T-cell (primary cell): ENCODE measurements at regions not wholly inside any gene's neighbourhood (a gene's known extent, or its start where the extent isn't known, plus 50 kb on each side); places are given as distances from the start of the nearest gene placed in this dataset.
A peak's percentile ranks its signal among the peaks of the same experiment; 100 is the strongest.

ENCODE experiments used
- ATAC-seq, 4 experiments: fragments of 200-7000 bp in 3 of 4; fragments of 150-1000 bp in 1 of 4; cut with Tn5 transposase; replicated peaks in 1 of 4; 1 replicate in 3 of 4; 2 replicates in 1 of 4; pipeline ENCODE4 v1.10.0; 2021; ENCODE audit warnings: moderate library complexity in 3 of 4, mild to moderate bottlenecking in 2 of 4, moderate number of reproducible peaks in 1 of 4
- CTCF ChIA-PET, 2 donors: fragments of 300-600 bp; sonication (Branson Sonifier 250); formaldehyde crosslinking; loops; one replicate each; lab custom pipeline; 2022; ENCODE audit warnings: antibody characterized with exemption in 2 of 2; lab: Charles Lee
- POLR2A ChIA-PET, 2 donors: fragments of 300-600 bp; sonication (Branson Sonifier 250); formaldehyde crosslinking; loops; one replicate each; lab custom pipeline; 2022; ENCODE audit warnings: antibody characterized with exemption in 2 of 2; lab: Charles Lee
- DNase-seq, 35 experiments: peaks; one replicate each; pipeline versions ENCODE4 v3.0.0 to v3.0.0-alpha.2; 2013 to 2023
- H3K27ac ChIP-seq: one replicate; pipeline ENCODE4 v1.5.1; 2013; ENCODE audit warnings: low read length
- H3K27me3 ChIP-seq, 2 experiments: replicated peaks in 1 of 2; 1 replicate in 1 of 2; 2 replicates in 1 of 2; pipeline versions ENCODE4 v1.6.1 to v1.7.0; 2013; ENCODE audit warnings: low read length in 1 of 2, mixed read lengths in 1 of 2; ENCODE audit not compliant: control insufficient read depth in 2 of 2, insufficient read depth in 2 of 2; ENCODE audit errors: extremely low read depth in 1 of 2
- H3K36me3 ChIP-seq, 2 donors: 1 replicate in 1 of 2; 2 replicates in 1 of 2; pipeline versions ENCODE4 v1.6.1 to v1.7.0; 2013; ENCODE audit warnings: low read length in 1 of 2; ENCODE audit not compliant: control insufficient read depth in 2 of 2, insufficient read depth in 1 of 2; ENCODE audit errors: extremely low read depth in 1 of 2
- H3K4me1 ChIP-seq, 2 experiments: 1 replicate in 1 of 2; 2 replicates in 1 of 2; pipeline versions ENCODE4 v1.6.1 to v1.7.0; 2013; ENCODE audit warnings: low read length in 2 of 2, mixed read lengths in 1 of 2; ENCODE audit not compliant: insufficient read depth in 2 of 2, control insufficient read depth in 1 of 2; ENCODE audit errors: extremely low read depth in 1 of 2
- H3K4me3 ChIP-seq, 2 donors: 1 replicate in 1 of 2; 2 replicates in 1 of 2; pipeline versions ENCODE4 v1.5.1 to v1.7.0; 2013; ENCODE audit warnings: mild to moderate bottlenecking in 2 of 2, low read length in 1 of 2, moderate library complexity in 1 of 2; ENCODE audit not compliant: control insufficient read depth in 1 of 2; ENCODE audit errors: extremely low read depth in 1 of 2
- H3K9me3 ChIP-seq: 2 replicates; pipeline ENCODE4 v1.7.0; 2013
- H3K27ac Mint-ChIP-seq, 2 donors: one replicate each; pipeline ENCODE4 v1.8.0; 2020 to 2021; ENCODE audit warnings: mild to moderate bottlenecking in 2 of 2, mixed read lengths in 2 of 2
- H3K27me3 Mint-ChIP-seq, 2 donors: one replicate each; pipeline ENCODE4 v1.8.0; 2021 to 2022; ENCODE audit warnings: mixed read lengths in 2 of 2
- H3K36me3 Mint-ChIP-seq: one replicate; pipeline ENCODE4 v1.8.0; 2021; ENCODE audit warnings: mixed read lengths
- H3K4me1 Mint-ChIP-seq, 3 donors: one replicate each; pipeline ENCODE4 v1.8.0; 2020 to 2022; ENCODE audit warnings: mixed read lengths in 3 of 3, mild to moderate bottlenecking in 1 of 3
- H3K4me3 Mint-ChIP-seq, 3 donors: one replicate each; pipeline ENCODE4 v1.8.0; 2020 to 2022; ENCODE audit warnings: mild to moderate bottlenecking in 3 of 3, mixed read lengths in 3 of 3, moderate library complexity in 3 of 3
- H3K9me3 Mint-ChIP-seq, 3 donors: one replicate each; pipeline ENCODE4 v1.8.0; 2020 to 2022; ENCODE audit warnings: mixed read lengths in 3 of 3
- WGBS: methylation state at CpG from one replicate; pipeline ENCODE4 v1.1.5; 2013; ENCODE audit warnings: missing lambda C conversion rate; ENCODE audit not compliant: insufficient coverage; 5-methylcytosine and 5-hydroxymethylcytosine counted together

DNA sequence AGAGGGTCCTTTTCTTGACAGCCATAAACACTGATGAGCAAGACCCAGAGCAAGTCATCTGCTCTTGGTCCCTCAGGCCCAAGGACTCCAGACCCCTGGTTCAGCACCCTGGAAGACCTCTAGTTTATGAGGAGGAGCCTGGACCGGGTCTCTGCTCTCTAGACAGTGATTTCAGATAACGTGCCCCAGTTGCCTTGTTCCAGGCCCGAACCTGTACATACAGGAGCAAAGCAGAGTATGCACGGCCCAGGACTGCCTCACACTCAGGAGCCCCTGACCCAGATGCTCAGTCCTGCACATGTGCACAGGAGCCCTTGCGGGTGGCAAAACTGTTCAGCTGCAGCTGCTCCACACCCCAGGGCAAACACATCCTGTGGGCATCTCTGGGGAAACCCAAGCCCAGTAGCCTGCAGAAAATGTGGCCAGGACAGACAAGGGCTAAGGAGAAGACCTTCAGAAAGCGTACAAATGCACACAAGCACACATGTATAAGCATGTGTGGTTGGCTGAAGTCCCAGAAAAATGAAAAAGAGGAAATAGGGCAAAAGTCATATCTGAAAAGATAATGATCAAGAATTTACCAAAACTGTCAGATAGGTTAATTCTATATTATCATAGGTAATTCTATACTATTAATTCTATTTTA lies 59.9 kb upstream of the CORO2B start:
- H3K27ac ChIP-seq: no peak overlapping the region
- peaks cover 0 to 16% of the 10 kb centered on the region in 2 experiments for H3K27me3 ChIP-seq
- no peaks in the 10 kb centered on the region for H3K4me1 ChIP-seq
- H3K9me3 Mint-ChIP-seq: no peaks in the 10 kb centered on the region
- H3K27me3 Mint-ChIP-seq: peaks cover 12 to 22% of the 10 kb centered on the region in 2 donors
- no peaks in the 10 kb centered on the region for H3K9me3 ChIP-seq
- H3K36me3 Mint-ChIP-seq: no peaks in the 10 kb centered on the region
- H3K36me3 ChIP-seq: no peaks in the 10 kb centered on the region
- H3K4me1 Mint-ChIP-seq: no peaks in the 10 kb centered on the region
- ATAC-seq: no peak
- ChIA-PET CTCF (interaction anchor here (0.6 to 1.3 kb wide), 2 partner anchors 31 to 238 kb away, joined by 3 to 5 read pairs; no protein-coding TSS in a partner anchor), POLR2A (no interaction called here)
- H3K4me3 ChIP-seq: no peak overlapping the region
- 42% methylated on average over 5 of the region's 6 CpGs for whole genome bisulfite sequencing
- H3K27ac Mint-ChIP-seq: no peak overlapping the region
- H3K4me3 Mint-ChIP-seq: no peak overlapping the region
- DNase-seq: no peak

DNA sequence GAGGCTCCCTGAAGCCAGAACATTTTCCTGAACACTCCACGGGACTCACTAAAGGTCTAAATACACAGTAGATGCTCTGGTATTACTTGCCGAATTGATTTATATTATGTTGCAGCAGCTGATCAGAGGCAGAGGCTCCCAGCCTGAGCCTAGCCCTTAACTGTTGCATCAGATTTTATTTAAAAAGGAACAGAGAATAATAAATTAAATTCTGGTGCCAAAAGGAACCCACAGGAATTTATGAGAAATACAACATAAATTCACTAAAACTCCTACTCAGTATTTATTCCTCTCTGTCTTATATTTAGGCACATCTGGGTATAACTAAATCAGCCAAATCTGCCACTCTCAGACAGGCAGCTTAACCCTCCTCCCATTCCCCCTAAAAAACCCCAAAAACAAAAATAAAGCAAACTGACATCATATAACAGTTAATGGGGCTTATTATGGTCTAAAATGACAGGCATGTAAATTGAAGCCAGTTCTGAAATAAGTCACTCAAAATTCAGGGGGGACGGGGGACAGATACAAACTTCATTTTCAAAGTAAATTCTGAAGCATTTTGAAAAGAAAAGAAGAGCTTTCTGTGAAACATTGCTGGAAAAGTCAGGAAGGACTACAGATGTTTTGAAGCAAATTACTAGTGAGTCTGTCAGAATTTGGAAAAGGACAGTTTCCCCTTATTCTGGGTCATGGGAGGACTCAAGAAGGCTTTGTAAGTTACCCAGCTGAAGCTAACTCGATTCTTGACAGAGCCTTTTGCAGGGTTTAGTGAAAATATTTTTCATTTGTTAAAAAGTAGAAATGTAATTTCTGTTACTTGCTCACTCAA lies 53.8 kb upstream of the CORO2B start:
- DNase-seq: no peak
- Histone ChIP-seq H3K4me3 (no peak overlapping the region), H3K36me3 (no peaks in the 10 kb centered on the region), H3K27me3 (peaks cover 0 to 8% of the 10 kb centered on the region in 2 experiments), H3K27ac (no peak overlapping the region), H3K4me1 (peaks cover 0 to 5% of the 10 kb centered on the region in 2 experiments), H3K9me3 (no peaks in the 10 kb centered on the region)
- CTCF ChIA-PET: no interaction called here
- H3K4me1 Mint-ChIP-seq: peaks cover 15 to 17% (median 15%) of the 10 kb centered on the region in 3 donors
- H3K36me3 Mint-ChIP-seq: no peaks in the 10 kb centered on the region
- ATAC-seq: no peak
- no peak overlapping the region for H3K27ac Mint-ChIP-seq
- H3K27me3 Mint-ChIP-seq: peaks cover 8 to 20% of the 10 kb centered on the region in 2 donors
- POLR2A ChIA-PET: no interaction called here
- no peak overlapping the region for H3K4me3 Mint-ChIP-seq
- no peaks in the 10 kb centered on the region for H3K9me3 Mint-ChIP-seq
- WGBS: 71% methylated on average over 1 of the region's 4 CpGs

DNA sequence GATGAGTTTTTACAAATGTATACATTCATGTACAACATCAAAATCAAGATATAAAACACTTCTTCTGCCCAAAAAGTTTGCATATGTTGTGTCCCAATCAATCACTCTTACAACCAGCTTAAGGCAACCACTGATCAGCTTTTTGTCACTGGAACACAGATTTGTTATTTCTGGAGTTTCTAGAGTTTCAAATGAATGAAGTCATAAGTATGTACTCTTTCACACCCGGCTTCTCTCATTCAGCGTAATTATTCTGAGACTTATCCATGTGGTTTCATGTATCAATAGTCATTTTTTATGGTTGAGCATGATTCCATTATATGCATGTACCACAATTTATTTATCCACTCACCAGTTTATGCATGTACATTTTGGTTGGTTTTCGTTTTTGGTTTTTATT lies 53.0 kb upstream of the CORO2B start:
- H3K36me3 ChIP-seq: no peaks in the 10 kb centered on the region
- H3K4me1 ChIP-seq: peaks cover 0 to 5% of the 10 kb centered on the region in 2 experiments
- no CpG with 5 or more reads among the region's 3 CpGs for WGBS
- H3K9me3 ChIP-seq: no peaks in the 10 kb centered on the region
- no peak for ATAC-seq
- peaks cover 0 to 8% of the 10 kb centered on the region in 2 experiments for H3K27me3 ChIP-seq
- Mint-ChIP-seq H3K4me3 (no peak overlapping the region), H3K4me1 (peaks cover 15 to 18% (median 15%) of the 10 kb centered on the region in 3 donors), H3K27ac (no peak overlapping the region), H3K9me3 (peaks cover 0 to 2% (median 0%) of the 10 kb centered on the region in 3 donors), H3K27me3 (peaks cover 4 to 21% of the 10 kb centered on the region in 2 donors), H3K36me3 (no peaks in the 10 kb centered on the region)
- CTCF ChIA-PET: no interaction called here
- H3K4me3 ChIP-seq: no peak overlapping the region
- no peak for DNase-seq
- no peak overlapping the region for H3K27ac ChIP-seq
- POLR2A ChIA-PET: no interaction called here

DNA sequence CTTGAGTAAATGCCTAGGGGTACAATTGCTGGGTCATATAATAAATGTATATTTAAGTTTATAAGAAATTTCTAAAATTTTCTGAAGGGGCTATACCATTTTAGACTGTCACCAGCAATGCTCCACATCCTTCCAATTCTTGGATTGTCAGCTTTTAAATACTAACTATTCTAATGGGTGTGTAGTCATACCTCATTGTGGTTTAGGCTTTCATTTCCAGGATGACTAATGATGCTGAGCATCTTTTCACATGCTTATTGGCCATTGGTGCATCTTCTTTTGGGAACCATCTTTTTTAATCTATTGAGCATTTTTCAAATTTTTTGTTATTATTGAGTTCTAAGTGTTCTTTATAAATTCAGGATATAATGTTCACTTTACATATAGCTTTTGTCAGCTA lies 52.5 kb upstream of the CORO2B start:
- ChIA-PET CTCF (no interaction called here), POLR2A (no interaction called here)
- Histone ChIP-seq H3K4me1 (peaks cover 0 to 5% of the 10 kb centered on the region in 2 experiments), H3K4me3 (no peak overlapping the region), H3K27ac (no peak overlapping the region), H3K9me3 (no peaks in the 10 kb centered on the region), H3K27me3 (peaks cover 0 to 8% of the 10 kb centered on the region in 2 experiments), H3K36me3 (no peaks in the 10 kb centered on the region)
- H3K27me3 Mint-ChIP-seq: peaks cover 5 to 20% of the 10 kb centered on the region in 2 donors
- no peaks in the 10 kb centered on the region for H3K36me3 Mint-ChIP-seq
- DNase-seq (no peak), ATAC-seq (no peak)
- H3K9me3 Mint-ChIP-seq: peaks cover 0 to 4% (median under 1%) of the 10 kb centered on the region in 3 donors
- H3K27ac Mint-ChIP-seq: no peak overlapping the region
- peaks cover 15 to 18% (median 15%) of the 10 kb centered on the region in 3 donors for H3K4me1 Mint-ChIP-seq
- no peak overlapping the region for H3K4me3 Mint-ChIP-seq

DNA sequence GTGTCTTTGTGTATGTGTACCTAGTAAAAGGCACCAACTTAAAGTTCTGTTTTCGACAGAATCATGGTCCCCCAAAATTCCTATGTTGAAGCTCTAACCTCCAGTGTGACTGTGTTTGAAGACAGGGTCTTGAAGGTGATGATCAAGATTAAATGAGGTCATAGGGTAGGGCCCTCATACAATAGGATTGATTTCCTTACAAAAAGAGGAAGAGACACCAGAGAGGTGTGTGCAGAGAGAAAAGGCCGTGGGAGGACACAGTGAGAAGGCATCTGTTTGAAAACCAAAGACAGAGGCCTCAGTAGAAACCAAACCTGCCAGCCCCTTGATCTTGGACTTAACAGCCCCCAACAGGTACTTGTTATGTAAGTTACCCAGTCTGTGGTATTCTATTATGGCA lies 52.0 kb upstream of the CORO2B start:
- ChIA-PET CTCF (interaction anchor here in 1 of 2 donors (0.9 kb wide), 1 partner anchor 22 kb away, joined by 3 read pairs; no protein-coding TSS in a partner anchor), POLR2A (no interaction called here)
- H3K36me3 ChIP-seq: no peaks in the 10 kb centered on the region
- Mint-ChIP-seq H3K4me1 (peaks cover 15 to 18% (median 15%) of the 10 kb centered on the region in 3 donors), H3K36me3 (no peaks in the 10 kb centered on the region), H3K9me3 (peaks cover 0 to 4% (median 2%) of the 10 kb centered on the region in 3 donors), H3K27me3 (peaks cover 7 to 21% of the 10 kb centered on the region in 2 donors), H3K4me3 (no peak overlapping the region), H3K27ac (no peak overlapping the region)
- no CpG with 5 or more reads among the region's 2 CpGs for WGBS
- peaks cover 0 to 6% of the 10 kb centered on the region in 2 experiments for H3K27me3 ChIP-seq
- ATAC-seq: no peak
- H3K27ac ChIP-seq: no peak overlapping the region
- H3K4me1 ChIP-seq: peaks cover 0 to 5% of the 10 kb centered on the region in 2 experiments
- no peak overlapping the region for H3K4me3 ChIP-seq
- H3K9me3 ChIP-seq: no peaks in the 10 kb centered on the region
- no peak for DNase-seq

DNA sequence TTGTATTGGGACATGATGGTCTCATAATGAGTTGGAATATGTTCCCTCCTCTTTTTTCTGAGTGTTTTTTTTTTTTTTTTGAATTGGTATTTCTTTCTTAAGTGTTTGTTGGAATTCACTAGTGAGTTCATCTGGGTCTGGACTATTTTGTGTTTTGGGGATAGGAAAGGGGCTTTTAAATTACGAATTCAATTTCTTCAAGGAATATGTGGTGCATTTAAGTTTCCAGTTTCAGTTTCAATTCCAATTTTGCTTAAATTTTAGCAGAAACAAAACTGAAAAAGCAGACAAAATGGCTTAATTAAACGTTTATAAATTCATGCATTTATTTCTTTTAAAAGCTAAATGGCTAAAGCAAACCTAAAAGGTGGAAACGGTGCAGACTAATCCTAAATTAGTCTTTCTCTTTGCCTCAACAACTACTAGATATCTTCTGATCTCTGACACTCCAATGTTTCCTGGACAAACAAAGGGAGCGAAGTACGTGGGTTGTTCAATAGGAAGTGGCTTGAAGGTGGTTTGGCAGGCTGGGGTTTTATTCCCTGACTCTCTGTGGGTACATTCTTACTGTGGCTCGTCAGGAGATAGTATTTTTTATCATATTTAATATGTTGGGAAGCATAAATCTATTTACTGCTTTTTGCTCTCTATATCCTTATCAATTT lies 50.0 kb upstream of the CORO2B start:
- H3K4me1 ChIP-seq: peaks cover 0 to 5% of the 10 kb centered on the region in 2 experiments
- DNase-seq (no peak), ATAC-seq (no peak)
- H3K36me3 Mint-ChIP-seq: peaks cover 3% of the 10 kb centered on the region
- H3K9me3 ChIP-seq: no peaks in the 10 kb centered on the region
- peaks cover 0 to 4% of the 10 kb centered on the region in 2 experiments for H3K27me3 ChIP-seq
- no peak overlapping the region for H3K27ac Mint-ChIP-seq
- ChIA-PET CTCF (no interaction called here), POLR2A (no interaction called here)
- peaks cover 5 to 15% of the 10 kb centered on the region in 2 donors for H3K27me3 Mint-ChIP-seq
- H3K4me1 Mint-ChIP-seq: peaks cover 15 to 18% (median 15%) of the 10 kb centered on the region in 3 donors
- no peak overlapping the region for H3K4me3 ChIP-seq
- 0% methylated on average over 1 of the region's 6 CpGs for WGBS
- H3K4me3 Mint-ChIP-seq: peak overlapping the region in 1 of 3 donors; percentile 27
- no peak overlapping the region for H3K27ac ChIP-seq
- peaks cover 11 to 19% (median 14%) of the 10 kb centered on the region in 3 donors for H3K9me3 Mint-ChIP-seq
- no peaks in the 10 kb centered on the region for H3K36me3 ChIP-seq
